ENCODE measurements at regions not wholly inside any gene's neighbourhood (a gene's known extent, or its start where the extent isn't known, plus 50 kb on each side); places are given as distances from the start of the nearest gene placed in this dataset.
"Not testable (repeated sequence)": the region's sequence is repeated elsewhere in the genome, so short reads cannot be mapped to it uniquely, and the experiment has no call there.

GRCh38 chrX:150058728-150059127, 120.4 kb upstream of the EOLA2 start:
- no peak for DNase-seq

- no peak for DNase-seq
Observed at GRCh38 chrX:150060406-150060805, 122.1 kb upstream of the EOLA2 start.

- no peak for DNase-seq
Observed at GRCh38 chrX:150062292-150063137, 124.2 kb upstream of the EOLA2 start.

GRCh38 chrX:150063138-150063518, 124.8 kb upstream of the EOLA2 start:
- no peak for DNase-seq

GRCh38 chrX:150063674-150064073, 125.4 kb upstream of the EOLA2 start:
- no peak for DNase-seq

- no peak for DNase-seq
Observed at GRCh38 chrX:150074175-150074574, 135.9 kb upstream of the EOLA2 start.

- no peak for DNase-seq
Observed at GRCh38 chrX:150080497-150080896, 142.2 kb upstream of the EOLA2 start.

- DNase-seq = no peak
Observed at GRCh38 chrX:150081076-150081475, 142.8 kb upstream of the EOLA2 start.

- no peak for DNase-seq
Observed at GRCh38 chrX:150084496-150085229, 146.4 kb upstream of the EOLA2 start.

- no peak for DNase-seq
Observed at GRCh38 chrX:150085881-150086280, 147.6 kb upstream of the EOLA2 start.

GRCh38 chrX:150086371-150086770, 148.1 kb upstream of the EOLA2 start:
- no peak for DNase-seq

- DNase-seq = no peak
Observed at GRCh38 chrX:150087612-150088011, 149.3 kb upstream of the EOLA2 start.

- DNase-seq = no peak
Observed at GRCh38 chrX:150088042-150088441, 149.8 kb upstream of the EOLA2 start.

GRCh38 chrX:150088766-150089518, 150.7 kb upstream of the EOLA2 start:
- DNase-seq = no peak

- DNase-seq = not testable (repeated sequence)
Observed at GRCh38 chrX:150091300-150091699, 153.0 kb upstream of the EOLA2 start.

- no peak for DNase-seq
Observed at GRCh38 chrX:150092549-150092948, 154.3 kb upstream of the EOLA2 start.

- no peak for DNase-seq
Observed at GRCh38 chrX:150094375-150094774, 156.1 kb upstream of the EOLA2 start.

GRCh38 chrX:150094996-150095395, 156.7 kb upstream of the EOLA2 start:
- no peak for DNase-seq

GRCh38 chrX:150099316-150099715, 161.0 kb upstream of the EOLA2 start:
- no peak for DNase-seq

GRCh38 chrX:150100261-150100660, 162.0 kb upstream of the EOLA2 start:
- DNase-seq = no peak

GRCh38 chrX:150118476-150118875, 180.2 kb upstream of the EOLA2 start:
- no peak for DNase-seq

GRCh38 chrX:150119323-150119722, 181.0 kb upstream of the EOLA2 start:
- DNase-seq = no peak

- DNase-seq = not testable (repeated sequence)
Observed at GRCh38 chrX:150125045-150125444, 186.8 kb upstream of the EOLA2 start.

- DNase-seq = no peak
Observed at GRCh38 chrX:150127216-150127615, 188.9 kb upstream of the EOLA2 start.

Measured in stimulated activated CD4-positive, alpha-beta T cell treated with anti-CD3 and anti-CD28 coated beads, Interleukin-4, amount 100 ng/mL, for 1 hour (primary cell).